HEK293 (cell line): ENCODE measurements at regions not wholly inside any gene's neighbourhood (a gene's known extent, or its start where the extent isn't known, plus 50 kb on each side); places are given as distances from the start of the nearest gene placed in this dataset.

Experiments used
- CTCF ChIA-PET: fragments of 350-600 bp; formaldehyde crosslinking; extraction: SDS; loops from one replicate; lab custom pipeline; 2021; ENCODE audit warnings: antibody characterized with exemption; lab: Yijun Ruan, JAX
- POLR2A ChIA-PET: fragments of 300-600 bp; formaldehyde crosslinking; extraction: SDS; loops from one replicate; lab custom pipeline; 2020; ENCODE audit warnings: antibody characterized with exemption, inconsistent platforms; lab: Yijun Ruan, JAX
- H3K27ac ChIP-seq: fragments of 200-500 bp; sonication (Bioruptor generic); 2 replicates; pipeline ENCODE4 v1.5.1; 2014; ENCODE audit warnings: low read depth, low read length, control low read depth, inconsistent platforms; ENCODE audit errors: extremely low read depth
- H3K36me3 ChIP-seq, 2 experiments: fragments of 200-500 bp in 1 of 2; sonication (Bioruptor generic) in 1 of 2; 1 replicate in 1 of 2; 2 replicates in 1 of 2; pipeline ENCODE4 v1.5.1; 2014 to 2017; ENCODE audit warnings: inconsistent platforms in 2 of 2, low read length in 2 of 2; ENCODE audit not compliant: control insufficient read depth in 2 of 2, insufficient read depth in 1 of 2
- H3K4me1 ChIP-seq: fragments of 200-500 bp; sonication (Bioruptor generic); 2 replicates; pipeline ENCODE4 v1.5.1; 2014; ENCODE audit warnings: mild to moderate bottlenecking, low read length, inconsistent platforms; ENCODE audit not compliant: control insufficient read depth, insufficient read depth
- H3K4me3 ChIP-seq: 2 replicates; pipeline ENCODE4 v1.5.1; 2011; ENCODE audit warnings: low read depth, mild to moderate bottlenecking, control low read depth, low read length, moderate library complexity
- H3K9me3 ChIP-seq: fragments of 200-500 bp; sonication (Bioruptor generic); 2 replicates; pipeline ENCODE4 v1.5.1; 2014; ENCODE audit warnings: low read depth, low read length, inconsistent platforms; ENCODE audit not compliant: control insufficient read depth, insufficient read depth
- KLF10 ChIP-seq: fragments of 450-650 bp; IDR thresholded peaks from 2 replicates; pipeline ENCODE4 v1.5.1; 2018; ENCODE audit warnings: missing biosample characterization, mild to moderate bottlenecking, missing genetic modification characterization
- KLF7 ChIP-seq: fragments of 450-650 bp; formaldehyde crosslinking; IDR thresholded peaks from 2 replicates; pipeline ENCODE4 v1.5.1; 2016; ENCODE audit warnings: missing biosample characterization, missing genetic modification characterization, borderline replicate concordance
- SP3 ChIP-seq: fragments of 450-650 bp; formaldehyde crosslinking; IDR thresholded peaks from 2 replicates; pipeline ENCODE4 v1.5.1; 2016; ENCODE audit warnings: missing biosample characterization, missing genetic modification characterization
- ZBTB17 ChIP-seq: fragments of 450-650 bp; formaldehyde crosslinking; IDR thresholded peaks from 2 replicates; pipeline ENCODE4 v1.5.1; 2016; ENCODE audit warnings: missing biosample characterization, missing genetic modification characterization
- ZEB2 ChIP-seq: fragments of 450-650 bp; formaldehyde crosslinking; IDR thresholded peaks from 2 replicates; pipeline ENCODE4 v1.5.1; 2016; ENCODE audit warnings: missing biosample characterization, missing genetic modification characterization
- ZFP37 ChIP-seq: fragments of 450-650 bp; formaldehyde crosslinking; IDR thresholded peaks from 2 replicates; pipeline ENCODE4 v1.5.1; 2016; ENCODE audit warnings: missing biosample characterization, missing genetic modification characterization
- ZFP41 ChIP-seq: fragments of 450-650 bp; formaldehyde crosslinking; IDR thresholded peaks from 2 replicates; pipeline ENCODE4 v1.5.1; 2016; ENCODE audit warnings: missing biosample characterization, missing genetic modification characterization, borderline replicate concordance
- ZNF132 ChIP-seq: fragments of 450-650 bp; formaldehyde crosslinking; IDR thresholded peaks from 2 replicates; pipeline ENCODE4 v1.5.1; 2017; ENCODE audit warnings: missing biosample characterization, missing genetic modification characterization, borderline replicate concordance
- ZNF214 ChIP-seq: fragments of 450-650 bp; formaldehyde crosslinking; IDR thresholded peaks from 2 replicates; pipeline ENCODE4 v1.5.1; 2017; ENCODE audit warnings: missing biosample characterization, mild to moderate bottlenecking, missing genetic modification characterization, borderline replicate concordance
- ZNF266 ChIP-seq: fragments of 450-650 bp; formaldehyde crosslinking; IDR thresholded peaks from 2 replicates; pipeline ENCODE4 v1.5.1; 2016; ENCODE audit warnings: missing biosample characterization, missing genetic modification characterization, low read depth
- ZNF548 ChIP-seq: fragments of 450-650 bp; formaldehyde crosslinking; IDR thresholded peaks from 2 replicates; pipeline ENCODE4 v1.5.1; 2016; ENCODE audit warnings: missing biosample characterization, missing genetic modification characterization
- TF ChIP-seq, protein P1 (sequence below): fragments of 450-650 bp; formaldehyde crosslinking; IDR thresholded peaks from 2 replicates; pipeline ENCODE4 v1.5.1; 2016; ENCODE audit warnings: missing biosample characterization, missing genetic modification characterization, borderline replicate concordance
- TF ChIP-seq, protein P2 (sequence below): fragments of 450-650 bp; formaldehyde crosslinking; IDR thresholded peaks from 2 replicates; pipeline ENCODE4 v1.5.1; 2016; ENCODE audit warnings: missing biosample characterization, missing genetic modification characterization
- TF ChIP-seq, protein P3 (sequence below): fragments of 450-650 bp; formaldehyde crosslinking; IDR thresholded peaks from 2 replicates; pipeline ENCODE4 v1.5.1; 2016; ENCODE audit warnings: missing biosample characterization, missing genetic modification characterization
- TF ChIP-seq, protein P4 (sequence below): IDR thresholded peaks from 2 replicates; pipeline ENCODE4 v1.6.1; 2011; ENCODE audit warnings: mild to moderate bottlenecking, low read depth, low read length, borderline replicate concordance
- TF ChIP-seq, protein P5 (sequence below): fragments of 450-650 bp; formaldehyde crosslinking; IDR thresholded peaks from 2 replicates; pipeline ENCODE4 v1.5.1; 2016; ENCODE audit warnings: missing biosample characterization, missing genetic modification characterization
- TF ChIP-seq, protein P6 (sequence below): fragments of 450-650 bp; formaldehyde crosslinking; IDR thresholded peaks from 2 replicates; pipeline ENCODE4 v1.5.1; 2016; ENCODE audit warnings: missing biosample characterization, missing genetic modification characterization

DNA sequence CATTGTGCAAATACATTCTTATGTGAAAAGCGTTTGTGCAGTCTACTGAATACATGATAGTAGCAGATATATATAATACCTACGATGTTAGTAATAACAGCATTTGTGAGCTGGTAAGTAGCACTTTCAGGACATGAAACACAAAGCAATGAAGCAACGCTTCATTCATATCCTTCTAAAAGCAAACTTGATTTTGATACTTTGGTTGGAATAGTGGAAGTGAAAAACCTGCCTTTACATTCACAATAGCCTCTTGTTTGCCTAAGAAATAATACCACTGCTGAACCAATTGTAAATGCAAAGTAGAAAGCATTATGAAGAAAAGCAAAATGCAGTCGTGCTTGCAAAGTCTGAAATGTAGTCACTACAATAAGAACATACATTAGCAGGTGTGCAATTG is 926.3 kb downstream of the FSTL5 start:
- Histone ChIP-seq H3K4me1 (no peaks in the 10 kb centered on the region), H3K4me3 (no peak overlapping the region), H3K27ac (no peak overlapping the region), H3K9me3 (no peaks in the 10 kb centered on the region), H3K36me3 (no peaks in the 10 kb centered on the region)
- CTCF ChIA-PET, result no interaction called here
- TF ChIP-seq, protein P1, sequence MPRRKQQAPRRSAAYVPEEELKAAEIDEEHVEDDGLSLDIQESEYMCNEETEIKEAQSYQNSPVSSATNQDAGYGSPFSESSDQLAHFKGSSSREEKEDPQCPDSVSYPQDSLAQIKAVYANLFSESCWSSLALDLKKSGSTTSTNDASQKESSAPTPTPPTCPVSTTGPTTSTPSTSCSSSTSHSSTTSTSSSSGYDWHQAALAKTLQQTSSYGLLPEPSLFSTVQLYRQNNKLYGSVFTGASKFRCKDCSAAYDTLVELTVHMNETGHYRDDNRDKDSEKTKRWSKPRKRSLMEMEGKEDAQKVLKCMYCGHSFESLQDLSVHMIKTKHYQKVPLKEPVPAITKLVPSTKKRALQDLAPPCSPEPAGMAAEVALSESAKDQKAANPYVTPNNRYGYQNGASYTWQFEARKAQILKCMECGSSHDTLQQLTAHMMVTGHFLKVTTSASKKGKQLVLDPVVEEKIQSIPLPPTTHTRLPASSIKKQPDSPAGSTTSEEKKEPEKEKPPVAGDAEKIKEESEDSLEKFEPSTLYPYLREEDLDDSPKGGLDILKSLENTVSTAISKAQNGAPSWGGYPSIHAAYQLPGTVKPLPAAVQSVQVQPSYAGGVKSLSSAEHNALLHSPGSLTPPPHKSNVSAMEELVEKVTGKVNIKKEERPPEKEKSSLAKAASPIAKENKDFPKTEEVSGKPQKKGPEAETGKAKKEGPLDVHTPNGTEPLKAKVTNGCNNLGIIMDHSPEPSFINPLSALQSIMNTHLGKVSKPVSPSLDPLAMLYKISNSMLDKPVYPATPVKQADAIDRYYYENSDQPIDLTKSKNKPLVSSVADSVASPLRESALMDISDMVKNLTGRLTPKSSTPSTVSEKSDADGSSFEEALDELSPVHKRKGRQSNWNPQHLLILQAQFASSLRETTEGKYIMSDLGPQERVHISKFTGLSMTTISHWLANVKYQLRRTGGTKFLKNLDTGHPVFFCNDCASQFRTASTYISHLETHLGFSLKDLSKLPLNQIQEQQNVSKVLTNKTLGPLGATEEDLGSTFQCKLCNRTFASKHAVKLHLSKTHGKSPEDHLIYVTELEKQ, result no peak
- POLR2A ChIA-PET, result no interaction called here

DNA sequence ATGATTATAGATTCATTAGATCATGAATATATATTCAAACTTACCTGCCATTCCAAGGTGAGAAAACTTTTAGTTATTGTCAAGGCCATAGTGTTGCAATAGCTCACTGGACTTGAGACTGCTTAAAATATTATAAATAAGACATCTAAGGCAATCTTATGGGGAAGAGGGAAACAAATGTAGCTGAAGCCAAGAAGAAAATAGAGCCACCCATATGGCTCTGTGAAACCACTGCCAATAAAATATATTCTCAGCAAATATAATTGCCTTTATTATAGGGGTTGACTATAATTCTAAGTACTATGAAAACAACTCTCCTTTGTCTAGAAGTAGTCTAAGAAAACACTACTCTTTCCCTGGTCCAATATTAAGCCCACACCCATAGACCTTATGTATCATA is 938.5 kb downstream of the FSTL5 start:
- CTCF ChIA-PET, result no interaction called here
- POLR2A ChIA-PET, result no interaction called here
- Histone ChIP-seq H3K4me3 (no peak overlapping the region), H3K4me1 (no peaks in the 10 kb centered on the region), H3K36me3 (no peaks in the 10 kb centered on the region), H3K27ac (no peak overlapping the region), H3K9me3 (no peaks in the 10 kb centered on the region)
- TF ChIP-seq, protein P2, sequence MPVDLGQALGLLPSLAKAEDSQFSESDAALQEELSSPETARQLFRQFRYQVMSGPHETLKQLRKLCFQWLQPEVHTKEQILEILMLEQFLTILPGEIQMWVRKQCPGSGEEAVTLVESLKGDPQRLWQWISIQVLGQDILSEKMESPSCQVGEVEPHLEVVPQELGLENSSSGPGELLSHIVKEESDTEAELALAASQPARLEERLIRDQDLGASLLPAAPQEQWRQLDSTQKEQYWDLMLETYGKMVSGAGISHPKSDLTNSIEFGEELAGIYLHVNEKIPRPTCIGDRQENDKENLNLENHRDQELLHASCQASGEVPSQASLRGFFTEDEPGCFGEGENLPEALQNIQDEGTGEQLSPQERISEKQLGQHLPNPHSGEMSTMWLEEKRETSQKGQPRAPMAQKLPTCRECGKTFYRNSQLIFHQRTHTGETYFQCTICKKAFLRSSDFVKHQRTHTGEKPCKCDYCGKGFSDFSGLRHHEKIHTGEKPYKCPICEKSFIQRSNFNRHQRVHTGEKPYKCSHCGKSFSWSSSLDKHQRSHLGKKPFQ, result no peak
- no peak for TF ChIP-seq ZNF548 (tag by site-specific recombination)
- TF ChIP-seq ZFP37, result no peak
- TF ChIP-seq, protein P3, sequence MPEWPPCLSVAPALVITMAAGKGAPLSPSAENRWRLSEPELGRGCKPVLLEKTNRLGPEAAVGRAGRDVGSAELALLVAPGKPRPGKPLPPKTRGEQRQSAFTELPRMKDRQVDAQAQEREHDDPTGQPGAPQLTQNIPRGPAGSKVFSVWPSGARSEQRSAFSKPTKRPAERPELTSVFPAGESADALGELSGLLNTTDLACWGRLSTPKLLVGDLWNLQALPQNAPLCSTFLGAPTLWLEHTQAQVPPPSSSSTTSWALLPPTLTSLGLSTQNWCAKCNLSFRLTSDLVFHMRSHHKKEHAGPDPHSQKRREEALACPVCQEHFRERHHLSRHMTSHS, result no peak
- no peak for TF ChIP-seq ZNF132 (tag by site-specific recombination)
- TF ChIP-seq, protein P4, sequence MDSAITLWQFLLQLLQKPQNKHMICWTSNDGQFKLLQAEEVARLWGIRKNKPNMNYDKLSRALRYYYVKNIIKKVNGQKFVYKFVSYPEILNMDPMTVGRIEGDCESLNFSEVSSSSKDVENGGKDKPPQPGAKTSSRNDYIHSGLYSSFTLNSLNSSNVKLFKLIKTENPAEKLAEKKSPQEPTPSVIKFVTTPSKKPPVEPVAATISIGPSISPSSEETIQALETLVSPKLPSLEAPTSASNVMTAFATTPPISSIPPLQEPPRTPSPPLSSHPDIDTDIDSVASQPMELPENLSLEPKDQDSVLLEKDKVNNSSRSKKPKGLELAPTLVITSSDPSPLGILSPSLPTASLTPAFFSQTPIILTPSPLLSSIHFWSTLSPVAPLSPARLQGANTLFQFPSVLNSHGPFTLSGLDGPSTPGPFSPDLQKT, result no peak
- no peak for TF ChIP-seq ZFP41 (tag by site-specific recombination)
- no peak for TF ChIP-seq KLF7 (tag by site-specific recombination)
- TF ChIP-seq ZNF266 (tag by site-specific recombination), result no peak
- TF ChIP-seq SP3 (tag by site-specific recombination), result no peak
- no peak for TF ChIP-seq ZBTB17 (tag by site-specific recombination)
- TF ChIP-seq ZEB2, result no peak
- TF ChIP-seq, protein P5, sequence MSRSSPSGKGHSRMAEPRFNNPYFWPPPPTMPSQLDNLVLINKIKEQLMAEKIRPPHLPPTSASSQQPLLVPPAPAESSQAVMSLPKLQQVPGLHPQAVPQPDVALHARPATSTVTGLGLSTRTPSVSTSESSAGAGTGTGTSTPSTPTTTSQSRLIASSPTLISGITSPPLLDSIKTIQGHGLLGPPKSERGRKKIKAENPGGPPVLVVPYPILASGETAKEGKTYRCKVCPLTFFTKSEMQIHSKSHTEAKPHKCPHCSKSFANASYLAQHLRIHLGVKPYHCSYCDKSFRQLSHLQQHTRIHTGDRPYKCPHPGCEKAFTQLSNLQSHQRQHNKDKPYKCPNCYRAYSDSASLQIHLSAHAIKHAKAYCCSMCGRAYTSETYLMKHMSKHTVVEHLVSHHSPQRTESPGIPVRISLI, result no peak
- no peak for TF ChIP-seq KLF10 (tag by site-specific recombination)
- TF ChIP-seq, protein P6, sequence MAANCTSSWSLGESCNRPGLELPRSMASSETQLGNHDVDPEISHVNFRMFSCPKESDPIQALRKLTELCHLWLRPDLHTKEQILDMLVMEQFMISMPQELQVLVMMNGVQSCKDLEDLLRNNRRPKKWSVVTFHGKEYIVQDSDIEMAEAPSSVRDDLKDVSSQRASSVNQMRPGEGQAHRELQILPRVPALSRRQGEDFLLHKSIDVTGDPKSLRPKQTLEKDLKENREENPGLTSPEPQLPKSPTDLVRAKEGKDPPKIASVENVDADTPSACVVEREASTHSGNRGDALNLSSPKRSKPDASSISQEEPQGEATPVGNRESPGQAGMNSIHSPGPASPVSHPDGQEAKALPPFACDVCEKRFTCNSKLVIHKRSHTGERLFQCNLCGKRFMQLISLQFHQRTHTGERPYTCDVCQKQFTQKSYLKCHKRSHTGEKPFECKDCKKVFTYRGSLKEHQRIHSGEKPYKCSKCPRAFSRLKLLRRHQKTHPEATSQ (tag by site-specific recombination), result no peak
- TF ChIP-seq ZNF214 (tag by site-specific recombination), result no peak
